HL-60 (cell line): ENCODE measurements at regions not wholly inside any gene's neighbourhood (a gene's known extent, or its start where the extent isn't known, plus 50 kb on each side); places are given as distances from the start of the nearest gene placed in this dataset.

Experiments used
- POLR2AphosphoS5 ChIP-seq: IDR thresholded peaks from 2 replicates; pipeline ENCODE4 v1.6.1; 2012; ENCODE audit warnings: low read depth
- TF ChIP-seq, protein P1 (sequence below): IDR thresholded peaks from 2 replicates; pipeline ENCODE4 v1.6.1; 2012; ENCODE audit warnings: low read depth; ENCODE audit not compliant: insufficient replicate concordance
- TF ChIP-seq, protein P2 (sequence below): IDR thresholded peaks from one replicate; pipeline ENCODE4 v1.5.1; 2011; ENCODE audit warnings: low read length, control low read depth, inconsistent platforms; ENCODE audit not compliant: insufficient read depth

DNA sequence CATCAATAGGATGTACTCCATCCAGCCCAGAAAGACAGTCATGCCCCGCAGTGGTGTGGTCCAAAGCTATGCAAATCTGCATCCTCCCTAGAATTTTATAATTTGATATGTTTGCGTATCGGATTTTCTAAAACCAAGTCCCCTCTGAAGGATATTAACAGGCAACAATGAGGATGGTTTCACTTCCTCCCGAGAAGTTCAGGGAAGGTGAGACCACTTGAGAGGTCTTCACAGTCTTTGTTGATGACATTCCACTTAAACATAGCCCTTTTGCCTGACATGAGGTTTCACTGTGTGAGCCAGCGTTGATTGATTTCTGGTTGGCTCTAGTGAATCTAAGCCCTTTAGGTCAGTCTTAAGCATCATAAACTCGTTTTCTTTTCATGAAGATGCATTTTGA, 276.1 kb downstream of the NR2F2 start:
- TF ChIP-seq, protein P1, sequence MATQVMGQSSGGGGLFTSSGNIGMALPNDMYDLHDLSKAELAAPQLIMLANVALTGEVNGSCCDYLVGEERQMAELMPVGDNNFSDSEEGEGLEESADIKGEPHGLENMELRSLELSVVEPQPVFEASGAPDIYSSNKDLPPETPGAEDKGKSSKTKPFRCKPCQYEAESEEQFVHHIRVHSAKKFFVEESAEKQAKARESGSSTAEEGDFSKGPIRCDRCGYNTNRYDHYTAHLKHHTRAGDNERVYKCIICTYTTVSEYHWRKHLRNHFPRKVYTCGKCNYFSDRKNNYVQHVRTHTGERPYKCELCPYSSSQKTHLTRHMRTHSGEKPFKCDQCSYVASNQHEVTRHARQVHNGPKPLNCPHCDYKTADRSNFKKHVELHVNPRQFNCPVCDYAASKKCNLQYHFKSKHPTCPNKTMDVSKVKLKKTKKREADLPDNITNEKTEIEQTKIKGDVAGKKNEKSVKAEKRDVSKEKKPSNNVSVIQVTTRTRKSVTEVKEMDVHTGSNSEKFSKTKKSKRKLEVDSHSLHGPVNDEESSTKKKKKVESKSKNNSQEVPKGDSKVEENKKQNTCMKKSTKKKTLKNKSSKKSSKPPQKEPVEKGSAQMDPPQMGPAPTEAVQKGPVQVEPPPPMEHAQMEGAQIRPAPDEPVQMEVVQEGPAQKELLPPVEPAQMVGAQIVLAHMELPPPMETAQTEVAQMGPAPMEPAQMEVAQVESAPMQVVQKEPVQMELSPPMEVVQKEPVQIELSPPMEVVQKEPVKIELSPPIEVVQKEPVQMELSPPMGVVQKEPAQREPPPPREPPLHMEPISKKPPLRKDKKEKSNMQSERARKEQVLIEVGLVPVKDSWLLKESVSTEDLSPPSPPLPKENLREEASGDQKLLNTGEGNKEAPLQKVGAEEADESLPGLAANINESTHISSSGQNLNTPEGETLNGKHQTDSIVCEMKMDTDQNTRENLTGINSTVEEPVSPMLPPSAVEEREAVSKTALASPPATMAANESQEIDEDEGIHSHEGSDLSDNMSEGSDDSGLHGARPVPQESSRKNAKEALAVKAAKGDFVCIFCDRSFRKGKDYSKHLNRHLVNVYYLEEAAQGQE = no peak
- TF ChIP-seq, protein P2, sequence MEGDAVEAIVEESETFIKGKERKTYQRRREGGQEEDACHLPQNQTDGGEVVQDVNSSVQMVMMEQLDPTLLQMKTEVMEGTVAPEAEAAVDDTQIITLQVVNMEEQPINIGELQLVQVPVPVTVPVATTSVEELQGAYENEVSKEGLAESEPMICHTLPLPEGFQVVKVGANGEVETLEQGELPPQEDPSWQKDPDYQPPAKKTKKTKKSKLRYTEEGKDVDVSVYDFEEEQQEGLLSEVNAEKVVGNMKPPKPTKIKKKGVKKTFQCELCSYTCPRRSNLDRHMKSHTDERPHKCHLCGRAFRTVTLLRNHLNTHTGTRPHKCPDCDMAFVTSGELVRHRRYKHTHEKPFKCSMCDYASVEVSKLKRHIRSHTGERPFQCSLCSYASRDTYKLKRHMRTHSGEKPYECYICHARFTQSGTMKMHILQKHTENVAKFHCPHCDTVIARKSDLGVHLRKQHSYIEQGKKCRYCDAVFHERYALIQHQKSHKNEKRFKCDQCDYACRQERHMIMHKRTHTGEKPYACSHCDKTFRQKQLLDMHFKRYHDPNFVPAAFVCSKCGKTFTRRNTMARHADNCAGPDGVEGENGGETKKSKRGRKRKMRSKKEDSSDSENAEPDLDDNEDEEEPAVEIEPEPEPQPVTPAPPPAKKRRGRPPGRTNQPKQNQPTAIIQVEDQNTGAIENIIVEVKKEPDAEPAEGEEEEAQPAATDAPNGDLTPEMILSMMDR = no peak
- no peak for TF ChIP-seq POLR2AphosphoS5
